ENCODE measurements at regions not wholly inside any gene's neighbourhood (a gene's known extent, or its start where the extent isn't known, plus 50 kb on each side); places are given as distances from the start of the nearest gene placed in this dataset.
"Not testable (repeated sequence)": the region's sequence is repeated elsewhere in the genome, so short reads cannot be mapped to it uniquely, and the experiment has no call there.

GRCh38 chr15:36161771-36162212 is 417.6 kb upstream of the CDIN1 start:
- ATAC-seq (no peak), DNase-seq (no peak)
- intact Hi-C loops (cut with DNase I, micrococcal nuclease): no loop called here

- ATAC-seq; intact Hi-C loops (cut with DNase I, micrococcal nuclease); DNase-seq: not testable (repeated sequence)
Measured at GRCh38 chr15:36163983-36164382, 415.4 kb upstream of the CDIN1 start.

DNA sequence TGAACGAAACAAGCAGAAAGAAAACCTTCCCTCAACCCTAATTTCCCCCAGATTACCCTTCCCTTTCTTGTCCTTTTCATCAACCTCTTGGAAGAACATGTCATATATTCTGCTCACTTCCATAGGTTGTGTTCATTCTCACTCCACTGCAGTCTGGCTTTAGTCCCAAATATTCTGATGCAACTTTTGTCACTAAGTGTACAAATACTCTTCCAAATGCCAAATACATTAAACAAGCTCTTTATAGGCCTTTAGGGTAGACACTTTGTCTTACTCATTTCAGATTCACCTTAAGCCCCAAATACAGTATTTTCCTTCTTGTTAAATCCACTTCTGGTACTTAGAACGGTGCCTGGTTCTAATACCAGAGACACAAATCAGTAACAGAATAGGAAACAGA is 406.5 kb upstream of the CDIN1 start:
- intact Hi-C loops (cut with DNase I, micrococcal nuclease): no loop called here
- ATAC-seq: no peak

DNA sequence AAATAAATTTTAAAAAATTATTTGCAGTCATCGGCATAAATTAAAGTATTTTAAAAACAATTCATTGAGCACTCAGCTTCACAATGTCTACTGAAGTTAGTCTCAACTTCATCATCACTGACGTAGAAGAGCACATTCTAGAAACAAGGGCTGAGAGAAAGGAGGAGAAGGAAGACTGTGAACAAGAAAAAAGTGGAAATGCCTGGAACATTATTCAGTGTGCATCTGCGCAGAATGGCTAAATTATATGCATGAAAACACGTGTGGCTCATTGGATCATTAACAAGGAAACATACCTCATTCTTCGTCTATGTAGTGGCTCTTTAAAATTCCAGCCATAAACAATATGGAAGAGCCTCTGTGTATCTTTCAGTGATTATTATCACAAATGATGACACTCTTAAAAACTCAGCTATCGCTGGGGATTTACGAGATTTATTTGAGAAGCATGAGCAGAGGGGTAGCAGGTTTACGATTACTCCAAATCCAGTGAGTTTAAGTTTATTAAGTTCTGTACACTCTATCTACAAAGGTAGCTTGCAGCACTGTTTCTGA is 404.2 kb upstream of the CDIN1 start:
- ATAC-seq (no peak), DNase-seq (no peak)
- intact Hi-C loops (cut with DNase I, micrococcal nuclease): no loop called here

More for the DNA sequence above, 406.5 kb upstream of the CDIN1 start:
- DNase-seq: no peak

- no peak for DNase-seq
- intact Hi-C loops (cut with DNase I, micrococcal nuclease): no loop called here
- ATAC-seq: no peak
Measured at GRCh38 chr15:36175741-36176291, 403.6 kb upstream of the CDIN1 start.

- intact Hi-C loops (cut with DNase I, micrococcal nuclease): no loop called here
- DNase-seq (no peak), ATAC-seq (peak; percentile 71)
Measured at GRCh38 chr15:36177590-36178302, 401.7 kb upstream of the CDIN1 start.

GRCh38 chr15:36178303-36178633 is 401.2 kb upstream of the CDIN1 start:
- ATAC-seq: no peak
- no peak for DNase-seq
- intact Hi-C loops (cut with DNase I, micrococcal nuclease): no loop called here

DNA sequence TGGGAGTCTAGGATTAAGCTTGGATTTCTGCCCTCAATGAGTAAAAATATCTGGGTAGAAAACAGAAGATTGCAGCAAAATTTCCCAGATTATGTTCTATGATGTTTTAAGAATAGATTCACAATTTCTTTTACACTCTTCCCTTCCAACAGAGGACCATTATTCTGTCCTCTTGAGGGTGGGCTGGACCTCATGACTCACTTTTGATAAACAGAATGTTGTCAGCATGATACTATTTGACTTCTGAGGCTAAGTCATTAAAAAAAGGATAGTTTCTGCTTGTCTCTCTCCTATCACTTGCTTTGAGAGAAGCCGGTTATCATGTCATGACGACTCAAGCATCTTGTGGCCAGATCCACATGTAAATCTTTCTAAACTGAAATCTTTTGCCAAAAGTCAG is 396.2 kb upstream of the CDIN1 start:
- intact Hi-C loops (cut with DNase I, micrococcal nuclease): no loop called here
- DNase-seq: no peak
- ATAC-seq: no peak

DNA sequence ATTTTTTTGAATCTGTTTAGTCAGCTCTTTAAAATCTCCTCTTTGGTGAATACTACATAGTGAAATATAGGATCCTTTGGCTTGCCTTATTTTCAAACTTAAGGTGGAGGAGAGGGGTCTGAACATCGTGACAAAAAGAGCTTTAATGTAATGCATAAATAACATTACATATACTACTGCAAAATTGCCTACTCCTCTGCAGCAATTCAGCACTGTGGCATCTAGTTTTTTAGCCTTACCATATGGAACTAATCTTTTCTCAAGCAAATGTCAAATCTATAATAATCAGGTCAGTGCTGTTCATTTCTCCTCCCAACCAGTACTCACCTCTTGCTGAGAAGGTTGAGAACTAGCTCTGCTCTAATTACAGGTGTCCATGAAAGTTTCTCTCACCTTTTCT is 394.0 kb upstream of the CDIN1 start:
- ATAC-seq (no peak), DNase-seq (no peak)
- intact Hi-C loops (cut with DNase I, micrococcal nuclease): no loop called here

GRCh38 chr15:36185845-36186244 is 393.6 kb upstream of the CDIN1 start:
- peak; percentile 91 for ATAC-seq
- no peak for DNase-seq
- intact Hi-C loops (cut with DNase I, micrococcal nuclease): no loop called here

- ATAC-seq: no peak
- no peak for DNase-seq
- intact Hi-C loops (cut with DNase I, micrococcal nuclease): no loop called here
Measured at GRCh38 chr15:36186376-36186775, 393.1 kb upstream of the CDIN1 start.

DNA sequence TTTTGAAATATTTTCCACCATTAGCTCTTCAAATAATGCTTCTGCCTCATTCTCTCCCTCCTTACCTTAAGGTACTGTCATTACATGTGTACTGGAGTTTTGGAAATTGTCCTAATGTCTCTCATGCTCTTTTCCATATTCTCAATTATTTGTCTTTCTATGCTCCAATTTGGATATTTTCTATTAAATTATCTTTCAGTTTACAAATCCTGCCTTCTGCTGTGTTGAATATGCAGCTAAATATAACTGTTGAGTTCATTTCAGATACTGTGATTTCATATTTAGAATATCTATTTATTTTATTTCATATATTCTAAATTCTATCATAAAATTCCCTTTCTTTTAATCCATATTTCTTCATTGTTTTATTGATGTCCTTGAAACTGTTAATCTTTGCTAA is 388.0 kb upstream of the CDIN1 start:
- intact Hi-C loops (cut with DNase I, micrococcal nuclease): no loop called here
- ATAC-seq: no peak

GRCh38 chr15:36195361-36196007 is 383.9 kb upstream of the CDIN1 start:
- intact Hi-C loops (cut with DNase I, micrococcal nuclease); DNase-seq; ATAC-seq: not testable (repeated sequence)

More for the DNA sequence above, 388.0 kb upstream of the CDIN1 start:
- no peak for DNase-seq

DNA sequence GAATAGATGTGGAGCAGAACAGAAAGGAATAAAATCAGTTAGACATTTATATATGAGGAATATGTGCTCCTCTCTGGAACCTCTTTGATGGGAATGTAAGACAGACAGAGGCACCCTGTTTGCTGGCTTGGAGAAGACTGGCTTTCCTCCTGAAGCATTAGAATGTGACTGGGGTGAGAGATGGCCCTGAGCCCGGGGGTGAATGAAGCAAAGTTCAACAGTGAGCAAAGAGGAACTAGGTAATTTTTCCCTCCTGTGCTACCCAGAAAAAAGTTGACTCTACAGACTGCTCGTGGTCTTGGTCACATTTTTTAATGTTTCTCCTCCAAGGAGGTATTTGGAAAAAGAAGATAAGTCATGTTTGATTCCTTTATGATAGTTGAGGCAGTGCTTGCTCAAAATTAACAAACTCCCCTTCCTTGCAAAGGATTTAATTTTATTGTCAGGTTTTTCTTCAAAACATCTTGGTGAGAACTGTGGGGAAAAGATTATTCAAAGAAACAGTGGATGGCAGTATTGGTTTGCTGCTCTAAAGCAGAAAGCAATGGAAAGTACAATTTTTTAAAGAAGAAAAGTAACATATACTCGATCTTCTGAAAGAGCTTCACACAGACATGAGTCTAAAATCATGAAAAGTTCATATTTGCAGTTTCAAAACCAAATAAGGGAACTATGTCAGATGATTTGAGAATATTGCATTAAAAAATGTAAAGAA is 370.4 kb upstream of the CDIN1 start:
- ATAC-seq: no peak
- DNase-seq: no peak

GRCh38 chr15:36210426-36210825 is 369.0 kb upstream of the CDIN1 start:
- ATAC-seq (no peak), DNase-seq (no peak)
- intact Hi-C loops (cut with DNase I, micrococcal nuclease): no loop called here

More for the DNA sequence above, 370.4 kb upstream of the CDIN1 start:
- intact Hi-C loops (cut with DNase I, micrococcal nuclease): no loop called here

DNA sequence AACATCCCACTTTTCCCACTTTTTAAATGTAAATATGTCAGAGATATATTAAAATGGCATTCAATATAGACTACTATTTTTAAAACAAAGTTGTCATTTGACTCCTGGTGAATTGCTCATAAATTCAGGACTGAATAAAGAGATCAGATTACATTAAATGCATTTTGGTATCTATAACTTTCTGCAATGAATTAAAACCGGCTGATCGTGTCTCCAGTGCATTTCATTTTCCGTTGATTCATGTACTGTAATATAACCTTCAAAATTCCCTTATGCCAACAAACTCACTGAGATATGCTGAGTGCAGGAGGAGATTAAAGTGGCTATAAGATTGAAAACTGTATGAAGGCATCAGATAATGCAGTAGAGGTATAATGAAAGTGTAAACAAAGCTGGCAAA is 361.1 kb upstream of the CDIN1 start:
- DNase-seq (no peak), ATAC-seq (no peak)
- intact Hi-C loops (cut with DNase I, micrococcal nuclease): no loop called here

DNA sequence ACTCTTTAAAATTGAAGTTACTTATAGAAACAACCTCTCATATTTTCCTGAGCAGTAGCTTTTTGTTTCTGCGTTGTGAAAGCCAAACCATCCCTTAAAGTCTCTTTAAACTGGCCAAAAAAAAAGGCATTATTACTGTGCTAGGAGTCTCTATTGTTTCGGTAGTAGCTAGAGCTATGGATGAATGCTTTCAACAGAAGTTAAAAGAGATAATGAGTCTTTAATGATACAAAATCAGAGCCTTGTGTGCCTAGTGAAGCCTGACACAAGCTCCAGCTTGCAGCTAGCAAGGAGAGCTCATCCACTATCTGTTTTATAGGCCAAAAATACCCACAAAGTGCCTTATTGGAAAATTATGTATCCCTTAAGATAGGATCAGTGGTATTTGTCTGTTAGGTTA is 360.4 kb upstream of the CDIN1 start:
- ATAC-seq (no peak), DNase-seq (no peak)
- intact Hi-C loops (cut with DNase I, micrococcal nuclease): no loop called here

DNA sequence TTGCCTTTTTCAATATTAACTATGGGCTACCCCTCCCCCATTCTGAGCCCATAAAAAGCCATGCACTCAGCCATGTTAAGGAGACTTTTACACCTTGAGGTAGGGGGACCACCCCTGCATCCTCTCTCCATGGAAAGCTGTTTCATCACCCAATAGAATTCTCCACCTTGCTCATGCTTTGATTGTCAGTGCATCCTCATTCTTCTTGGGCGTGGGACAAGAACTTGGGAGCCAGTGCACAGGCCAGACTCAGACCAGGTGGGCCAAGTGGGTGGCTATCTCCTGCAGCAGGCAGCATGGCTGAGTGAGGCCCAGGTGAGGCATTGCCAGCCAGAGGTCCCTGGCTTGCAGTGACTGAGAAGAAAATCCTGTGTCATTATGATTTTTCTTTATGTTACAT is 357.4 kb upstream of the CDIN1 start:
- DNase-seq (no peak), ATAC-seq (no peak)
- intact Hi-C loops (cut with DNase I, micrococcal nuclease): no loop called here

DNA sequence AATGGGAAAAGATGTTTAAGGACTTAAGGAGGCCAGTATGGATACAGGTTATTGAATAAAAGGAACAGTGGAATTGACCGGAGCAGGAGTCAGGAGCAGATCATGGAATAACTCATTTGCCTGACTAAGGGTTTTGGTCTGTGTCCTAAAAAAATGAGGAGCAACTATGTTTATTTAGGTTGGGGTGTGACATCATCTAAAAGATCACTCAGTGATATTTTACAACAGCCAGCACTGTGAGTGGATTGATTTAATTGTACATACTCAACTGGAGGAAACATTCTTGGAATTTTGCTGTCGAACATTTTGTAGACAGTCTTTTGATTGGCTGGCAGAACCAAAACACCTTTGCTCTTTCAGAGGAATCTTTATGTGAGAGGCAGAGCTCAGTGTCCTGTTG is 348.6 kb upstream of the CDIN1 start:
- no peak for DNase-seq
- intact Hi-C loops (cut with DNase I, micrococcal nuclease): no loop called here
- no peak for ATAC-seq

- ATAC-seq: no peak
- intact Hi-C loops (cut with DNase I, micrococcal nuclease): no loop called here
- no peak for DNase-seq
Measured at GRCh38 chr15:36232491-36232890, 346.9 kb upstream of the CDIN1 start.

Measured in left colon (tissue), 2 donors.